Head of caudate nucleus (tissue), 42 donors: ENCODE measurements at regions not wholly inside any gene's neighbourhood (a gene's known extent, or its start where the extent isn't known, plus 50 kb on each side); places are given as distances from the start of the nearest gene placed in this dataset.
"Not testable (repeated sequence)": the region's sequence is repeated elsewhere in the genome, so short reads cannot be mapped to it uniquely, and the experiment has no call there.

ENCODE experiments used
- DNase-seq, 42 donors: peaks; one replicate each; pipeline versions ENCODE4 v3.0.0 to v3.0.0-alpha.2; 2020 to 2021; ENCODE audit warnings: mixed read lengths in 7 of 42
- intact Hi-C: fragments of 100-400 bp; cut with DNase I; formaldehyde crosslinking; loops from one replicate; pipeline ENCODE4 v1.15.0; 2022

DNA sequence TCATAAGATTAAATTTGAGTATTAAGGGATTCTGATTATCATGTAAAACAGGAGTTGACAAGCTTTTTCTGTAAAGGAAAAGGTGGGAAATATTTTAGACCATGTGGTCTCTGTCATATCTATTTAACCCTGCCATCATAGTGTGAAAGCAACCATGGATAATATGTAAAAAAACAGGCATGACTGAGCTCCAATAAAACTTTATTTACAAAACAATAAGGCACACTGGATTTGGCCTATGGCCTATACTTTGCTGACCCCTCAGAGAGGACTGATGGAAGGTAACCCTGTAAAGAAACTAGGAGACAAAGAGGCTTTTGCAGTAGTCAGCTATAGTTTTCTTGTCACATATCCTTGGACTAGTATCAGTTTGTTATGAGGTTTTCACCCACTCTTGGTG lies 130.5 kb upstream of the CDK13 start:
- no peak for DNase-seq
- intact Hi-C loops, result no loop called here

DNA sequence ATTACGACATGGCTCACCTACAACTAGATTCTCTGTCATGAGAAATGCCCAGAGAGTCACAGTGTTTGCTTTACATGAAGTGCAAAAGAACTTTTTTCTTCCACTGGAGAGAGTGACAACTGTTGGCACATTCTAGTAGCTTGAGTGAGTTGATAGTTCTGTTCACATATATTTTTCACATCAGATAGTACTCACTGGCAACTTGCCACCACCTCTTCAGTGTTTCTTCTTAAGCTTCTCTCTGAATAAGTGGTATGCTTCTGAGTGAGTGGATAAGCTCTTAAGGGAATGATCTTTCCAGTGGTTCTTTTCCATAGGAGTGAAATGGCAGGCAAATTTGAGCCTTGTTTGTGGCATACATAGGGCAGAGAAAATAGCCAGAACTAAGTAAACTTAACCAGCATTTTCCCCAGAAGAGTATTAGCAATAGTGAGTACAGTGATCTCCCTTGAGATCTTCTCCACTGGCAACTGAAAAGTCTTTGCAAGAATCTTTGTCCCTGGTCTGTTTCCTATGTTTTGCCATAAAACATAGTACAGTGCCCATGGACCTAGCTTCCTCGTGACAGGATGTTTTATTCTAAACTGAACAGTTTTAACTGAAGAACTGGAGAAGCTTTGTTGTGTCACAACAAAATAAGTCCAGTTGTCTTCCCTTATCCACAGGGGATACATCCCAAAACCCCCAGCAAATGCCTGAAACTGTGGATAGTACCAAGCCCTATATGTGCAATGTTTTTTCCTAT lies 125.4 kb upstream of the CDK13 start:
- intact Hi-C loops, result no loop called here
- DNase-seq, result no peak

DNA sequence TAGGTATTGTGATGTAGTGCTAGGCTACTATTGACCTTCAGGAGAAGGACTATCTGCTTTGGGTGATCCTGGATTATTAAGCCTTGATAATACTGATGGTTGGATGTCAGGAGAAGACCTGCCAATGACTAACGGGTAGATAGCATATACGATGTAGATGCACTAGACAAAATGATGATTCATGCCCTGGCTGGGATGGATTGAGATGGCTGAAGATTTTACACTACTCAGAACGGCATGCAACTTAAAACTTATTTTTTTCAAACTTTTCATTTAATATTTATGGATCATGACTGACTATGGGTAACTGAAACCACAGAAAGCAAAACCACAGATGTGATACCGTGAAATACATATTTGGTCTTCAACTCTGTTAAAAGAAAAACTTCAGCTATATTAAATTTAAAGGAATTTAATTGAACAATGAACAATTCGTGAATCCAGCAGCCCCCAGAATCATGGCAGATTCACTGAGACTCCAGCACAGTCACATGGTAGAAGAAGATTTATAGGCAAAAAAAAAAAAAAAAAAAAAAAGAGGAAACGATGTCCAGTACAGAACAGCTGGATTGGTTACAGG lies 124.6 kb upstream of the CDK13 start:
- DNase-seq, result no peak
- intact Hi-C loops, result no loop called here

DNA sequence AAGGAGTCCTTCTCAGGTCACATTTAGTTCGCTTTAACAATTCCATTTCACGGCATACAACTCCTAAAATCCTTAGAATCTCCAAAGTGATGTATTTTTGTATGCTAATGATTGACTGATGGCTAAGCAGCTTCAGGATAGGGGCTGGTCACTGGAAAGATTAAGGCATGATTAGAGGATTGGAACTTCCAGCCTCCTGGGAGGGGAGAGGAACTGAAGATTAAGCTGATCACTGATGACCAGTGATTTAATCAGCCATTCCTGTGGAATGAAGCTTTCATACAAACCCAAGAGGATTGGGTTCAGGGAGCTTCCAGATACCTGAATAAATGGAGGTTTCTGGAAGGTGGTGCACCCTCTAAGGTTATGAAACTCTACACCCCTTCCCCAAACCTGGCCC lies 123.9 kb upstream of the CDK13 start:
- DNase-seq, result no peak
- intact Hi-C loops, result no loop called here

DNA sequence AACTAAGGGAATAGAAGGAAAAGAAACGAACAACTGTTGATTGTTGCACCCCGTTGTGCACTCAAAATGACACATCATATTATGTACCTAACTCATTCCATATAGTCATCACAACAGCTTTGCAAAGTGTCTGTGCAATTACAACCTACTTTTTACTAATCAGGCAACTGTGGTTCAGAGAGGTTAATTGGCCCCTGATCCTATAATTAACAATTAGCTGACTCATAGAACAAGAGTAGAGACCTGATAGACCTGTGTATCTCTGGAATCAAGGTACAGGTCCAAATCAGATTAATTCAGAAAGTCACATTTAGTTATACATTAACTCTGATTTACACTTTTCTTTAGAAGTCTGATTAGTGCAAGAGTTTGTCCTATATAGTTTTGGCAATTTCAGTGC lies 122.5 kb upstream of the CDK13 start:
- no peak for DNase-seq
- intact Hi-C loops, result no loop called here

DNA sequence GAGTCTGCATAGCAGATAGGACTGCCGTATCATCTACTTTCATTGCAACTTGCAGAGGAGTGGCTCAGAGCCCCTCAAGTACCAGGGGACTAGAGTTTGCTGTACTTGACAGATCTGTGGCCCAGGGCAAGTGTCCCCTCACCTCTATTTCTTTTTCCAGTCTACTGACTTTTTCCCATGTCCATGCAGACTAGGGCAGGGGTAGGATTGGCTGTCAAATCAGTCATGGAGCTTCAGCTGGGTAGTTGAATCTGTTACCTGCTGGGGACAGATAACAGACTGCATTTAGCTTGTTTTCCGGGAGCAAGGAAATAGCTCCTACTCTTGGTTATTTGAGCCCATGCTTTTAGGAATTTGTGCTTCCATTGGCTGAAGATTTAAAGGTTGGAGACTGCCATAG lies 121.0 kb upstream of the CDK13 start:
- intact Hi-C loops, result no loop called here
- DNase-seq, result no peak

DNA sequence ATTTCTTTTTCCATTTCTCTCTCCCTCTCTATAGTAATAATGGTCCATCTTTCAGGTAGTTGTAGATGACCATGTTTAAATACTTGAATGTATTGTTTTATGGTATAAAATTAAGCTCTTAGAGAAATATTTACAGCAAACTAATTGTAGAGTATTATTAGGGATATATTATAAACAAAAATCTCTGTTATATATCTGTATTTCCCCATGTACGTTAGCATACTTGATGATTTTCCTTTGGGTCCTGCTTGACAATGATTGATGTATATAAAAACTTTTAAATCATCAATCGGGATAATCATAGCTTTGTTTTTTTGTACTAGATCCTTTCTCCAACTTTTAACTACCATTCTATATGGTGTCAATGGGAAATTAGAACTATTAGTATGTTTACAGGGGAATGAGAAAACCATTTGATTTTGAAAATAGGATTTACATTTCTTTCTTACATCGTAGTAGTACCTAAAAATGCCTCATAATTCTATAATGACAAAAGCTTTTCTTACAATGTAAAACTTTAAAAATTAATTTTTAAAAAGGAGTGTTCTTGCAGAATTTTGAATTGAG lies 117.5 kb upstream of the CDK13 start:
- intact Hi-C loops, result no loop called here

DNA sequence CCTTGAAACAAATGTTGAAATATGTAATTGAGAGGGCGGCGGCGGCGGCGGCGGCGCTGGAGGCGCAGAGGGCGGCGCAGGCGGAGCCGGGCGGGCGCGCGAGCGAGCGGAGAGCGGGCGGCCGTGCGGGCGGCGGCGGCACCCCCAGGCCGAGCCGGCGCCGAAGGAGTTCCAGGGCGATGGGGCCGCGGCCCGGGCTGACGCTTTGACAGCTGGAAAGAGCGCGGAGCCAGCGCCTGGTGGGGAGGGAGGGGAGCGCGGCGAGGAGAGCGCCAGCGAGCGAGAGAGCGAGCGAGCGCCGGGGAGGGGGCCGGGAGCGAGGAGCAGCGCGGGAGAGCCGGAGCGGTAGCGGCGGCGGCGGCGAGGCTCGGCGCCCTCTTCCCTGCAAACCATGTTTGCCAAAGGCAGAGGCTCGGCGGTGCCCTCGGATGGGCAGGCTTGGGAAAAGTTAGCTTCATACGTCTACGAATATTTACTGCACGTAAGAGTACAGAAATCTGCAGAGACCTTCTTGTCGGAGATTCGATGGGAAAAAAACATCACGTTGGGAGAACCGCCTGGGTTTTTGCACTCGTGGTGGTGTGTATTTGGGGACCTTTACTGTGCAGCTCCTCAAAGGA lies 116.8 kb upstream of the CDK13 start:
- intact Hi-C loops, result not testable (repeated sequence)

More for the DNA sequence above, 117.5 kb upstream of the CDK13 start:
- DNase-seq, result no peak

DNA sequence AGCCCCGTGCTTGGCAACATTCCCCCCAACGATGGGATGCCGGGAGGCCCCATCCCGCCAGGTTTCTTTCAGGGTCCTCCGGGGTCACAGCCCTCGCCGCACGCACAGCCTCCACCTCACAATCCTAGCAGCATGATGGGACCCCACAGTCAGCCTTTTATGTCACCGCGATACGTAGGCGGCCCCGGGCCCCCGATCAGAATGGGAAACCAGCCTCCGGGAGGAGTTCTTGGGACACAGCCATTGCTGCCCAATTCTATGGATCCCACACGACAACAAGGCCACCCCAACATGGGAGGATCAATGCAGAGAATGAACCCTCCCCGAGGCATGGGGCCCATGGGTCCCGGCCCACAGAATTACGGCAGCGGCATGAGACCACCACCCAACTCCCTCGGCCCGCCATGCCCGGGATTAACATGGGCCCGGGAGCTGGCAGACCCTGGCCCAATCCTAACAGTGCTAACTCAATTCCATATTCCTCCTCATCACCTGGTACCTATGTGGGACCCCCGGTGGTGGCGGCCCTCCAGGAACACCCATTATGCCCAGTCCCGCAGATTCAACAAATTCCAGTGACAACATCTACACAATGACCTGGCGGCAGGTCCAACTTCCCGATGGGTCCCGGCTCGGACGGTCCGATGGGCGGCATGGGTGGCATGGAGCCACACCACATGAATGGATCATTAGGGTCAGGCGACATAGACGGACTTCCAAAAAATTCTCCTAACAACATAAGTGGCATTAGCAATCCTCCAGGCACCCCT lies 116.0 kb upstream of the CDK13 start:
- peak in 1 of 42 donors; percentile 17 for DNase-seq
- intact Hi-C loops, result not testable (repeated sequence)

More for the DNA sequence above, 116.8 kb upstream of the CDK13 start:
- peak in 41 of 42 donors; percentile 14 to 86 (median 64) for DNase-seq

DNA sequence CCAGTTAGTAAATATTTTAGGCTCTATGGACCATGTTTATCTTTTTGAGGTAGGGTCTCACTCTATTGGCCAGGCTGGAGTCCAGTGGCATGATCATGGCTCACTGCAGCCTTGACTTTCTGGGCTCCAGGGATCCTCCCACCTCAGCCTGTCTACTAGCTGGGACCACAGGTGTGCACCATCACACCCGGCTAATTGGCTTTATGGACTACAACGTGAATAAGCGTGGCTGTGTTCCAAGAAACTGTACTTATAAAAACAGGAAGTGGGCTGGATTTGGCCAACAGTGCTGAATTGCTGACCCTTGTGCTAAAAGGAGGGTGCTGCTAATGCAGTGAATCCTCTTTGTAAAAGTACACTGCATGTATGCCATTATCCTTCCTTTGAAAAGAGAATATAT lies 111.7 kb upstream of the CDK13 start:
- intact Hi-C loops, result no loop called here
- DNase-seq, result no peak

DNA sequence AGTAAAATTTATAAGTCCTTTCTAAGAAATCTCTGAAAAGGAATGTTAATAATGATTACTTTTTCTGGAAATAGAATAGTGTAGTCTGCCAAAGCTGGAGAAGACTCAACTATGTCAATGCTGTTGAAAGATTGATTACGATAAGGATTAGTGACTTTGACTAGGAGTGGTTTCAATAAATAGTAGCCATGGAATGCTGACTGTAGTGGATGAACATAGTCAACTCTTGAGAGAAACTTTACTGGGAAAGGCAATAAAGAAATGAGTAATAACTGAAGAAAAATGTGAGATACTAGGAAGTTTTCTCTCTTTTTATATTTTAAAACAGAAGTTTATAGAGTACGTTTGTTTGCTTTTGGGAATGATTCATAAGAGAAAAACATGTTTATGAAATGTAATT lies 105.0 kb upstream of the CDK13 start:
- intact Hi-C loops, result no loop called here
- no peak for DNase-seq

DNA sequence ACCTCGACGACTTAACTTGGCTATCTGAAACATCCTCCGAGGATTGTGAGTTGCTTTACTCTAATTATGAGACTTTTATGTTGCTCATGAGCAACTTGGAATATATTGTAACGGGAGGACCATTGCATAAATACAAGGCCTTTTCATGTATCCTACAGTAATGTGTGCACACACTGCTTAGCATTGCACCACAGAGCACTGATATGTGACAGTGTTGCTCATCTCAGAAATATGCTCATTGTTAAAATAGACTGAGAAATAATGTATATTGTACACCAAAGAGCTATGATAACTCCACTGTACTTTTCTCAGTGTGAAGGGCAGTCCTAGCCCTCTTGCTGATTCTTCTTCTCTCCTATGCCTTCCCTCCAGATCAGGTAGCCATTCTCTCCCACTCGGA lies 102.8 kb upstream of the CDK13 start:
- intact Hi-C loops, result no loop called here
- no peak for DNase-seq

DNA sequence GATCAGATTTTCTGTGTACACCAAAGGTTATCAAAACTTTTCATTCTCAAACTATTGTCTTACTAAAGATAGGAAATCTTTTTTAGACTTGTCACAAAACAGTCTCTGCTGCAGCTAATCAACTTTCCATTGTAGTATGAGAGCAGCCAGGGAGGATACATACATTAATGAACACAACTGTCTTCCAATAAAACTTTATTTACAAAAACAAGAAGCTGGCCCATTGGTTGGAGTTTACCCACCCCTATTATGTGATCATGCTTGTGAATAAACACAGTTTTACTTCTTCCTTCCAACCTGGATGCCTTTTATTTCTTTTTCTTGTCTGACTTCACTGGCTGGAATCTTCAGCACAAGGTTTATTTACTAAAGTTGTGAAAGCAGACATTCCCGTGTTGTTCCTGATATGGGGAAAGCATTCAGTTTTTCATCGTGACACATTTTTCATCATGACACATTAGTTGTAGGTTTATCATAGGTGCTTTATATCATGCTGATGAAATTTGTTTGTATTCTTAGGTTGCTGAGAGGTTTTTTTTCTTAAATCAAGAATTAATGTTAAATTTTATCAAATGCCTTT lies 98.5 kb upstream of the CDK13 start:
- intact Hi-C loops, result no loop called here
- no peak for DNase-seq

DNA sequence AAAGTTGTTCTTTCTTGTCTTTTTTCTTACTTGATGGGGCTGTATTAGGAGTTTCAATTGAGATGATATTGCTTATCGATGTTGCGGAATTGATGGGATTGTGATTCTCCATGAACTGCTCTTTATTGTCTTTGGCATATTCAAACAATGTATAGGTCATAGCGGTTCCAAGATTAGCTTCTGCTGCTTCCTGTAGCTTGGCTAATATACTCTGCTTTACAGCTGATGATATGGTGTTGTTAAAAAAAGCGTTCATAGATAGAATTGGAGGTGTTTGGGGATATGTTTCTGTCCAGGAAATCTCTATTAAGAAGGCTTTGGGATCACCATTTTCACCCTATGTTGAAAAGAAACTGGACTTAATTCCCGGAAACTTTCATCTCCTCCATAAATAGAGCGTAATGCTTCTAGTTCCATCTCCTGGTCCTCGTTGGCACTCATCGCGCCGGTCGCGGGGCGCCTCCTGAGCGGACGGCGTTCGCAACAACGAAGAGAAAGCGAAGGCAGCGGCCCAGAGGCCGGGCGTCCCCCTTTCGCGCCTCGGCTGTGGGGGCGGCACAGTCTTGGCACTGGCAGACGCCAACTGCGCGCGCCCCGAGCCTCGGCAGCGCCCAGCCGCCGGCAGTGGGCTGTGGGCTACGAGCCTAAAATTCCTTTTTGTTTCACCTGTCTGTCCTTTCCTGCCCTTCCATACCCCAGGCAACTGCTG lies 95.3 kb upstream of the CDK13 start:
- DNase-seq, intact Hi-C loops: not testable (repeated sequence)

DNA sequence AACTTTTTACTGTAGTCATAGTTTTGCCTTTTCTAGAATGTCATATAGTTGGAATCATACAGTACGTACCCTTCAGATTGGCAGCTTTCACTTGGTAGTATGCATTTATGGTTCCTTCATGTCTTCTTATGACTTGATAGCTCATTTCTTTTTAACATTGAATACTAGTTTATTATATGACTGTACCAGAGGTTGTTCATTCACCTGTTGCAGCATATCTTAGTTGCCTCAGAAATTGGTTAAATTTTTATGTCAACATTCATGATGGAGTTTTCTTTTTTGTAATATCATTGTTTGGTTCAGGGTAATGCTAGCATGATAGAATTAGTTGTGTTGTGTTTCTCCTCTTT lies 94.8 kb upstream of the CDK13 start:
- no peak for DNase-seq
- intact Hi-C loops, result no loop called here

DNA sequence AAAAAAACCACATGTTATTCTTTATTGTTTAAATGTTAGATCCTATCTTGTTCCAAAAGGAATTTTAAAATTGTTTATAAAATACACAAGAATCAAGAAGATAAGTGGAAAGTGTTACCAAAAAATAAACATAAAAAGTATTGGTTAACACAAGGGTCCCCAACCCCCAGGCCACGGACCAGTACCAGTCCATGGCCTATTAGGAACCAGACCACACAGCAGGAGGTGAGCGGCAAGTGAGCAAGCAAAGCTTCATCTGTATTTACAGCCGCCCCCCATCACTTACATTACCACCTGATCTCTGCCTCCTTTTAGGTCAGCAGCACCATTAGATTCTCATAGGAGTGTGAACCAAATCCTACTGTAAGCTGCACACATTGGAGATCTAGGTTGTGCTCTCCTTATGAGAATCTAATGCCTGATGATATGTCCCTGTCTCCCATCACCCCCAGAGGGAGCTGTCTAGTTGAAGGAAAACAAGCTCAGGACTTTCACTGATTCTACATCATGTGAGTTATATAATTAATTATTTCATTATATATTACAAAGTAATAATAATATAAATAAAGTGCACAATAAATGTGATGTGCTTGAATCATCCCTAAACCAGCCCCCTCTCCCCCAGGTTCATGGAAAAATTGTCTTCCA lies 86.3 kb upstream of the CDK13 start:
- intact Hi-C loops, DNase-seq: not testable (repeated sequence)

DNA sequence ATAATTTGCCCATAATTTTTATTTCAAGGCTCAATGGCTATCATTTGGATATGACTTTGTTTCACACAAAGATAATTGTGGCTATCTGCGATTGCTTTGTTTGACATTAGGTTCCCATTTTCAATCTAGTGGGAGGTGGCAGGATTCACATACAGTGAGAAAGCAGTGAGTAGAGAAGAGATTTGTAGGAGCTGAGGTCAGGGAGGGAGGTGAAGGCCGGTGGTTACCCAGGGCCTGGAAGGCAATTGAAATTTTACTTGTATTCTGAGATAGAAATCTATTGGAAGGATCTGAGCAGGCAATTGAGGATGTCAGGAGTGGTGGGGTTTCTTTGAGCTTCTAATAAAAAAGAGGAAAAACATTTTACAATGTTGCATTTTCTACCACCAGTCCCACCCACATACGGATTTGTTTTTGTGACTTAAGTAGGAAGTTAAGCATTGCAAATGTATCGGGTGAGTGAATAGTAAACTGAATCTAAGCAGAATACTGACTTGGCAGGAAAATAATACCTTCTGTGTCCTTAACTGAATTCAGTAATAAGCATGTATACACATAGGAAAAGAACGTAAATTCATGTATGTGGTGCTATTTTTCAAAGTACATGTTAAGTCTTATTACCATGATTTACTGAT lies 80.1 kb upstream of the CDK13 start:
- intact Hi-C loops, DNase-seq: not testable (repeated sequence)

DNA sequence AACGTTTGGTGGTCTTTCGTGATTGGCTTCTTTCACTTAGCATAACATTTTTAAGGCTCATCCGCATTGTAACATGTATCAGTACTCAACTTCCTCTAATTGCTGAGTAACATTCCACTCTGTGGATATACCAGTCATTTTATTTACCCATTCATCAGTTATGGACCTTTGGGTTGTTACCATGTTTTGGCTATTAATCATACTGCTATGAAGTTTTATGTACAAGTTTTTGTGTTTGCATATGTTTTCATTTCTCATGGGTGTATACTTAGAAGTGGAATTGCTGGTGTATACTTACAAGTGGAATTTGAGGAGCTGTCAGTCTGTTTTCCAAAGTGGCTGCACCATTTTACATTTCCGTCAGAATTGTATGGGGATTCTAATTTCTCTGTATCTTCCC lies 78.4 kb upstream of the CDK13 start:
- intact Hi-C loops, DNase-seq: not testable (repeated sequence)
